Body of pancreas (tissue), 4 donors: ENCODE measurements at regions not wholly inside any gene's neighbourhood (a gene's known extent, or its start where the extent isn't known, plus 50 kb on each side); places are given as distances from the start of the nearest gene placed in this dataset.

Source experiments
- ATAC-seq: fragments of 150-250 bp; one replicate; pipeline ENCODE4 v1.9.1; 2016
- DNase-seq, 4 donors: peaks; one replicate each; pipeline ENCODE4 v3.0.0-alpha.2; 2019
- H3K27ac ChIP-seq, 4 donors: fragments of 200-600 bp; sonication (generic); 1 replicate in 3 of 4; 2 replicates in 1 of 4; pipeline versions ENCODE4 v1.5.1 to v1.6.1; 2016 to 2019; ENCODE audit warnings: mild to moderate bottlenecking in 1 of 4, mixed read lengths in 1 of 4, moderate library complexity in 1 of 4
- H3K27me3 ChIP-seq, 2 donors: fragments of 200-600 bp; sonication (generic); one replicate each; pipeline ENCODE4 v1.6.0; 2016; ENCODE audit warnings: mild to moderate bottlenecking in 1 of 2
- H3K36me3 ChIP-seq, 2 donors: fragments of 200-600 bp; sonication (generic); replicated peaks in 1 of 2; 2 replicates each; pipeline ENCODE4 v1.5.1; 2016; ENCODE audit warnings: low read depth in 2 of 2; ENCODE audit not compliant: insufficient read depth in 1 of 2
- H3K4me1 ChIP-seq: fragments of 200-600 bp; sonication (generic); one replicate; pipeline ENCODE4 v1.6.0; 2016
- H3K4me3 ChIP-seq, 2 donors: fragments of 200-600 bp; sonication (generic); 1 replicate in 1 of 2; 2 replicates in 1 of 2; pipeline ENCODE4 v1.5.1; 2016 to 2019
- H3K9me3 ChIP-seq, 3 donors: fragments of 200-600 bp; sonication (generic); 1 replicate in 2 of 3; 2 replicates in 1 of 3; pipeline ENCODE4 v1.5.1; 2016
- POLR2A ChIP-seq, 3 donors: fragments of 450-650 bp; IDR thresholded peaks; one replicate each; pipeline ENCODE4 v1.6.1; 2016; ENCODE audit warnings: antibody characterized with exemption in 3 of 3, mild to moderate bottlenecking in 2 of 3
- whole genome bisulfite sequencing, 2 donors: methylation state at CpG; one replicate each; pipeline ENCODE4 v1.1.5; 2017; 5-methylcytosine and 5-hydroxymethylcytosine counted together
- intact Hi-C: fragments of 100-400 bp; cut with DNase I; formaldehyde crosslinking; loops from one replicate; pipeline ENCODE4 v1.15.1; 2023
- TF ChIP-seq, protein P1 (sequence below), 7 experiments: fragments of 450-650 bp in 4 of 7; fragments of 200-600 bp in 3 of 7; sonication (generic) in 3 of 7; IDR thresholded peaks; one replicate each; pipeline ENCODE4 v1.5.1; 2016 to 2019; ENCODE audit warnings: antibody characterized with exemption in 7 of 7

DNA sequence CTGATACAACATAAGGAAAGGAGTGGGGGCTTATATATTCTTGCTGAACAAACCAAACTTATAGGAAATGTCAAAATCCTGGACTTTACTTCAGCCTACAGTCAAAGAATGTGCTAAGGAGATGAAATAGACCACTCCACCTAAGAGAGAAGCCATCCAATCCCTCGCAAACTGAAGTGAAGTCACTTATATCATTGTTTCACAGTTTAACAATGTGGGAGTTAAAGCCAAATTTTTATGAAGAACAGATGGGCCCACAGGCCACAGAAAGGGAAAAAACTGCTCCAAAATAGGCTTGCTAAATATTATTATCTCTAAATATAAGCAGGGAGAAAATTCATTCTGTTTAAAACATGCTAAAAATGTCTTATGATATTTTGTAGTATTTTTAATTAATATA, 233.3 kb downstream of the GAS1 start:
- no peaks in the 10 kb centered on the region for H3K36me3 ChIP-seq
- intact Hi-C loops, result no loop called here
- no peak overlapping the region for H3K27ac ChIP-seq
- H3K9me3 ChIP-seq, result no peaks in the 10 kb centered on the region
- 83 to 88% methylated on average over 1 of the region's 1 CpG for WGBS, 2 donors
- no peaks in the 10 kb centered on the region for H3K27me3 ChIP-seq
- no peak overlapping the region for H3K4me3 ChIP-seq
- ATAC-seq (no peak), DNase-seq (no peak)
- TF ChIP-seq POLR2A (IDR thresholded peaks at IDR 0.05), result no peak
- TF ChIP-seq, protein P1, sequence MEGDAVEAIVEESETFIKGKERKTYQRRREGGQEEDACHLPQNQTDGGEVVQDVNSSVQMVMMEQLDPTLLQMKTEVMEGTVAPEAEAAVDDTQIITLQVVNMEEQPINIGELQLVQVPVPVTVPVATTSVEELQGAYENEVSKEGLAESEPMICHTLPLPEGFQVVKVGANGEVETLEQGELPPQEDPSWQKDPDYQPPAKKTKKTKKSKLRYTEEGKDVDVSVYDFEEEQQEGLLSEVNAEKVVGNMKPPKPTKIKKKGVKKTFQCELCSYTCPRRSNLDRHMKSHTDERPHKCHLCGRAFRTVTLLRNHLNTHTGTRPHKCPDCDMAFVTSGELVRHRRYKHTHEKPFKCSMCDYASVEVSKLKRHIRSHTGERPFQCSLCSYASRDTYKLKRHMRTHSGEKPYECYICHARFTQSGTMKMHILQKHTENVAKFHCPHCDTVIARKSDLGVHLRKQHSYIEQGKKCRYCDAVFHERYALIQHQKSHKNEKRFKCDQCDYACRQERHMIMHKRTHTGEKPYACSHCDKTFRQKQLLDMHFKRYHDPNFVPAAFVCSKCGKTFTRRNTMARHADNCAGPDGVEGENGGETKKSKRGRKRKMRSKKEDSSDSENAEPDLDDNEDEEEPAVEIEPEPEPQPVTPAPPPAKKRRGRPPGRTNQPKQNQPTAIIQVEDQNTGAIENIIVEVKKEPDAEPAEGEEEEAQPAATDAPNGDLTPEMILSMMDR (IDR thresholded peaks at IDR 0.05), result no peak
- no peaks in the 10 kb centered on the region for H3K4me1 ChIP-seq

DNA sequence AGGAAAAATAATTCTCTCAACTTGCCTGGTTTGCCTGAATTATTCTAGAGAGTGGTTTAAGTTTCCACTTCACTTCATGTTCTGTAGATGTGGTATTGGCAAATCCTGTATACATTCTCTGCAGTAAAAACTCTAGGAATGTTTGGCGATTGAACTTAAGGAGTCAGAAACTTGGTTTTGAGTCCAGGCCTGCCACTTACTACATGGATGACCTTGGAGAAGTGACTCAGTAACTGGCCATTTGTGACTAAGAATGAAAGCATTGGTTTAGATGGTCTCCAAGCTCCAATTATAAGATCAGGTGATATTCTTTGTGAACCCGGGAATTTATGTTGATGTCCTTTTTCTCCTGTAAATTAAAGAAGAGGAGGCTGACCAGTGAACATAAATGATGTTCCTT, 233.8 kb downstream of the GAS1 start:
- H3K27me3 ChIP-seq, result no peaks in the 10 kb centered on the region
- H3K9me3 ChIP-seq, result no peaks in the 10 kb centered on the region
- no peak overlapping the region for H3K27ac ChIP-seq
- H3K4me3 ChIP-seq, result no peak overlapping the region
- intact Hi-C loops, result no loop called here
- no peak for DNase-seq
- no peak for TF ChIP-seq POLR2A (IDR thresholded peaks at IDR 0.05)
- TF ChIP-seq, protein P1 (IDR thresholded peaks at IDR 0.05), result no peak
- ATAC-seq, result no peak
- H3K4me1 ChIP-seq, result no peaks in the 10 kb centered on the region
- H3K36me3 ChIP-seq, result no peaks in the 10 kb centered on the region
- WGBS, 2 donors, result 50 to 76% methylated on average over 2 of the region's 2 CpGs

DNA sequence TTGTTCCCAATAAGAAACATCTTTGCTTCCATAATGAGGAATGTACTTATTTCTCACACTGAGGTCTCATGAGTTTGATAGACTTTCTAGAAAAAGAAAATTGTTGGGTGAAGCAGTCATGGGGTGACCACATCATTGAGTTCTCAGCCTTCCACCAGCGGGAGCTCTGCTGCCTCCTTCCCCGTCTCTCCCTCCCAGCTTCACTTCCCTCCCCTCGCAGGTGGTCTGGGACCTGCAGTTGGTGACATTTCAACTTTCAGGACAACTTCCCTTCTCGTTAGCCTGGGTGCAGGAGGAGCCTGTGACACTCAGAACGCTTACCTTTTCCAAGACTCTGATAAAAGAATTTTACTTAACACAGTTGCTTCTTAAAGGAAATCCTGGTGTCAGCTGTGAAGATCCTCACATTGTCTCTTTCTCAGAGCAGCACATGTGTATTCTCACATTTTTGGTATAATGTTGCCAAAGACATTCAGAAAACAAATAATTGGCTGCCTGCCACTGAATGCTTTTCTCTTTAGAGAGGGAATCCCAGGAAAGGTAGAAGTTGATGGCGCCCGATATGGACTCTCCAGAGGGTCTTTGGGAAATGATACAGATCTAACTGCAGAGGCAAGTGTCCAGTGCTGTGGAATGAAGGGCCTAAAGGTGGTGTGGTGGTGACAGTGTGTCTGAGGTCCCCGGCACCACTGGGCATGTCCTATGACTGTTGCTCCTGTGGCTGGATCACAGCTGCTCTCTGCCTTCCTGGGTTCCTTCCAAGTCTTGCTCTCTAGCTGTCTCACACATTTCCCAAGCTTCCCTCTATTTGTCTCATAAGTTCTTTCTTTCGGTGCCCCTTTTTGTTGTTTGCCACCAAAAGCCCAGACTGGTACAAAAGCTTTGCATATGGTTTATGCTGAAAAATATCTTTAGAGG, 238.1 kb downstream of the GAS1 start:
- Histone ChIP-seq H3K27ac (no peak overlapping the region), H3K9me3 (no peaks in the 10 kb centered on the region), H3K4me1 (no peaks in the 10 kb centered on the region), H3K4me3 (no peak overlapping the region), H3K36me3 (no peaks in the 10 kb centered on the region), H3K27me3 (no peaks in the 10 kb centered on the region)
- intact Hi-C loops, result no loop called here
- no peak for ATAC-seq
- WGBS, 2 donors, result 80 to 85% methylated on average over 9 of the region's 9 CpGs
- TF ChIP-seq POLR2A (IDR thresholded peaks at IDR 0.05), result no peak
- TF ChIP-seq, protein P1 (IDR thresholded peaks at IDR 0.05), result no peak
- DNase-seq, result no peak

DNA sequence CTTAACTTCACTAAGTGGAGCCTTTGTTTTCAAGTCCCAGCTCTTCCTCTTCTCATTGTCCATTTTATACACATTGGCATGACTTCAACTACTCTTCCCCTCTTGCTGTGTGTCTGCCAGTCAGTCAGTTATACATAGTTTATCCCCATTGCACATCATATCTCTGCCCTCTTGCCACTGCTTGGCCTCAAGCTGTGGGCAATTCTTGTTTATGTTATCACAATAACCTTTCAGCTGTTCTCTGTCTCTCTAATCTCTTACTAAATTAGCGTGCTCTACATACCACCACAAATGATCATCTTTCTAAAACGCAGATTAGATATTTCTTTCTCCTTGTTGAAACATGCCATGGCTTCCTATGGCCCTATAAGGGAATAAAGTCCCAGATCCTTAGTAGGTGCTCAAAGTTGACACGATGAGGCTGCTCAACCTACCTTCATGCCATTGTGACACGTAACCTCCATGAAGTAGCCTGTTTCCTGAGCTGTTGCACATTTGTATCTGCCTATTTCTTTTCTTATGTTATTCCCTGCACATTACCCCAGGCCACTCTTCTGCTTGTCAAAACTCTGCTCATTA, 239.3 kb downstream of the GAS1 start:
- DNase-seq (no peak), ATAC-seq (no peak)
- Histone ChIP-seq H3K27me3 (no peaks in the 10 kb centered on the region), H3K27ac (no peak overlapping the region), H3K4me3 (no peak overlapping the region), H3K9me3 (no peaks in the 10 kb centered on the region), H3K36me3 (no peaks in the 10 kb centered on the region), H3K4me1 (no peaks in the 10 kb centered on the region)
- TF ChIP-seq POLR2A (IDR thresholded peaks at IDR 0.05), result no peak
- TF ChIP-seq, protein P1 (IDR thresholded peaks at IDR 0.05), result no peak
- 83 to 84% methylated on average over 4 of the region's 4 CpGs for WGBS, 2 donors
- intact Hi-C loops, result no loop called here
